H1 (cell line): ENCODE measurements at regions not wholly inside any gene's neighbourhood (a gene's known extent, or its start where the extent isn't known, plus 50 kb on each side); places are given as distances from the start of the nearest gene placed in this dataset.

Experiments used
- CTCF ChIP-seq, 3 experiments: IDR thresholded peaks; 1 replicate in 2 of 3; 2 replicates in 1 of 3; pipeline versions ENCODE4 v1.5.1 to v1.6.1; 2011; ENCODE audit warnings: low read length in 3 of 3, mild to moderate bottlenecking in 3 of 3, inconsistent platforms in 2 of 3, low read depth in 1 of 3, moderate library complexity in 1 of 3; ENCODE audit not compliant: insufficient read depth in 1 of 3; ENCODE audit errors: control extremely low read depth in 1 of 3
- HDAC6 ChIP-seq: IDR thresholded peaks from one replicate; pipeline ENCODE4 v1.7.1; 2012; ENCODE audit warnings: low read depth, mild to moderate bottlenecking, inconsistent platforms, low read length, moderate library complexity
- SIN3A ChIP-seq, 2 experiments: IDR thresholded peaks in 1 of 2; conservative IDR thresholded peaks in 1 of 2; 2 replicates each; pipeline ENCODE4 v1.6.1; 2011 to 2012; ENCODE audit warnings: low read length in 2 of 2, improper control_type of control experiment in 1 of 2, low read depth in 1 of 2, mild to moderate bottlenecking in 1 of 2
- TAF1 ChIP-seq: IDR thresholded peaks from 2 replicates; pipeline ENCODE4 v1.6.1; 2011; ENCODE audit warnings: mild to moderate bottlenecking, low read depth, low read length

GRCh38 chr13:73967397-73968165, 166.6 kb downstream of the KLF12 start:
- TF ChIP-seq CTCF (IDR thresholded peaks at IDR 0.05; ENCODE audit: control extremely low read depth in 1 of 3, insufficient read depth in 1 of 3, low read depth in 1 of 3, low read length in 3 of 3): no peak
- TF ChIP-seq SIN3A (conservative IDR thresholded peaks at IDR 0.05 in 1 of 2, IDR thresholded peaks at IDR 0.05 in 1 of 2; ENCODE audit: low read depth in 1 of 2, low read length in 2 of 2): no peak
- TF ChIP-seq HDAC6: no peak
- no peak for TF ChIP-seq TAF1
